ENCODE measurements at regions not wholly inside any gene's neighbourhood (a gene's known extent, or its start where the extent isn't known, plus 50 kb on each side); places are given as distances from the start of the nearest gene placed in this dataset.

DNA sequence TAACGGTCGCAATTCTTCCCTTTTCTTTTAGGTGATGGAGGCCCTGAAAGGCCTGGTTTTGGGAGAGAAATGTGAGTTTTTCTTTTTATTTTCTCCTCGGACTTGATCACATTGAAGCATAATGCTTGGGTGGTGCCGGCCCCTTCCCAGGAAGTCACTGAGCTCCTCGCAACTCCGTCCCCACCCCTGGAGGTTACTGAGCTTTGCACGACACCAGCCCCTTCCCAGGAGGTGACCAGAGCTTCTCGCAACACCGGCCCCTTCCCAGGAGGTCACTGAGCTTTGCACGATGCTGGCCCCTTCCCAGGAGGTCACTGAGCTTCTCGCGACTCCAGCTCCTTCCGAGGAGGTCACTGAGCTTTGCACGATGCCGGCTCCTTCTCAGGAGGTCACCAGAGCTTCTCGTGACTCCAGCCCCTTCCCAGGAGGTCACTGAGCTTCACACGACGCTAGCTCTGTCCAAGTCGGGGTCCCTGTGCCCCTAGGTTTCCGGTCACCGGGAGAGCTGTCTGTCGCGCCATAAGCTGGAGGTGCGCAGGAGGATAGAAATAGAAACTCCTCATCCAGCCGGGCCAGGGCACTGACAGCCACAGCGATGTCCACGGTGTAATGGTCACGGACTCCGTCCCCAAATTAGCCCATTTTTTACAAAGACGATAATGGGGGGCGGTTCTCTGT, 586.4 kb downstream of the BRD1 start:
- H2BK20ac ChIP-seq (ENCODE audit: low read depth, low read length): no peak overlapping the region
- DNase-seq (no peak), ATAC-seq (ENCODE audit: low read depth) (no peak)
- no peaks in the 10 kb centered on the region for H3K4me1 ChIP-seq (ENCODE audit: control insufficient read depth, insufficient read depth, low read length)
- ChIA-PET POLR2A (ENCODE audit: unreplicated experiment) (no interaction called here), CTCF (no interaction called here)
- H2AK5ac ChIP-seq (ENCODE audit: low read depth, low read length): no peak overlapping the region
- no peak overlapping the region for H3K4ac ChIP-seq (ENCODE audit: low read depth, low read length)
- H3K14ac ChIP-seq (replicated peaks; ENCODE audit: low read depth, low read length): no peak overlapping the region
- H3K27me3 ChIP-seq (ENCODE audit: control insufficient read depth, insufficient read depth, low read length): no peaks in the 10 kb centered on the region
- H2AFZ ChIP-seq (replicated peaks; ENCODE audit: low read length, poor library complexity): no peak overlapping the region
- no peaks in the 10 kb centered on the region for H3K79me1 ChIP-seq (ENCODE audit: low read depth in 1 of 2, low read length in 2 of 2)
- no peak overlapping the region for H4K5ac ChIP-seq (ENCODE audit: low read depth, low read length)
- H3K9me3 ChIP-seq (ENCODE audit: control insufficient read depth, insufficient read depth, low read length): peaks cover 67% of the 10 kb centered on the region
- H4K8ac ChIP-seq (ENCODE audit: low read depth in 2 of 2, low read length in 2 of 2): no peak overlapping the region
- no peak overlapping the region for H3K27ac ChIP-seq (ENCODE audit: insufficient read depth, low read length)
- H3K36me3 ChIP-seq (ENCODE audit: control insufficient read depth, insufficient read depth, low read length): no peaks in the 10 kb centered on the region
- intact Hi-C loops (cut with micrococcal nuclease): no loop called here
- no peak overlapping the region for H3K56ac ChIP-seq (ENCODE audit: extremely low read depth, insufficient read depth, low read length)
- no peaks in the 10 kb centered on the region for H3K9me1 ChIP-seq (ENCODE audit: insufficient read depth, low read length)
- BruUV-seq (replicated peaks): no TSS peak
- no peaks in the 10 kb centered on the region for H4K20me1 ChIP-seq (ENCODE audit: insufficient read depth, low read length)
- H3K4me2 ChIP-seq (ENCODE audit: low read depth, low read length): no peak overlapping the region
- H3K23ac ChIP-seq (ENCODE audit: low read depth, low read length): no peak overlapping the region
- H3K9ac ChIP-seq (ENCODE audit: low read depth, low read length): no peak overlapping the region
- no peak overlapping the region for H2BK120ac ChIP-seq (ENCODE audit: low read depth, low read length)
- in situ Hi-C loops (cut with MboI; ENCODE audit: low sequenced_read_pairs): no loop called here
- H2AK9ac ChIP-seq (replicated peaks; ENCODE audit: low read depth, low read length, poor library complexity): no peak overlapping the region
- dilution Hi-C loops (cut with HindIII; ENCODE audit: low sequenced_read_pairs, unreplicated experiment): no loop called here
- no peak overlapping the region for H3K18ac ChIP-seq (ENCODE audit: low read depth, low read length)
- H2BK15ac ChIP-seq (ENCODE audit: low read depth, low read length): no peak overlapping the region
- WGBS, 2 experiments (ENCODE audit: extremely low coverage in 2 of 2, insufficient read length in 1 of 2): 57% methylated on average over 9 of the region's 31 CpGs; no CpG with 5 or more reads in 1 of the 2 experiments
- H4K91ac ChIP-seq (ENCODE audit: insufficient read depth, low read depth, low read length): no peak overlapping the region
- no peak overlapping the region for H2BK5ac ChIP-seq (ENCODE audit: low read depth, low read length, poor library complexity, severe bottlenecking)
- TF ChIP-seq RAD21 (IDR thresholded peaks at IDR 0.05; ENCODE audit: low read length) (no peak), RCOR1 (IDR thresholded peaks at IDR 0.05; ENCODE audit: insufficient replicate concordance, low read length) (no peak), POLR2A (IDR thresholded peaks at IDR 0.05; ENCODE audit: low read depth, low read length) (no peak), SMC3 (IDR thresholded peaks at IDR 0.05; ENCODE audit: low read depth, low read length) (no peak), MAZ (IDR thresholded peaks at IDR 0.05; ENCODE audit: borderline replicate concordance, low read depth, low read length) (no peak), MAFK (IDR thresholded peaks at IDR 0.05; ENCODE audit: low read depth, low read length) (no peak), CHD1 (IDR thresholded peaks at IDR 0.05; ENCODE audit: low read depth, low read length) (no peak)
- TF ChIP-seq, protein P1, sequence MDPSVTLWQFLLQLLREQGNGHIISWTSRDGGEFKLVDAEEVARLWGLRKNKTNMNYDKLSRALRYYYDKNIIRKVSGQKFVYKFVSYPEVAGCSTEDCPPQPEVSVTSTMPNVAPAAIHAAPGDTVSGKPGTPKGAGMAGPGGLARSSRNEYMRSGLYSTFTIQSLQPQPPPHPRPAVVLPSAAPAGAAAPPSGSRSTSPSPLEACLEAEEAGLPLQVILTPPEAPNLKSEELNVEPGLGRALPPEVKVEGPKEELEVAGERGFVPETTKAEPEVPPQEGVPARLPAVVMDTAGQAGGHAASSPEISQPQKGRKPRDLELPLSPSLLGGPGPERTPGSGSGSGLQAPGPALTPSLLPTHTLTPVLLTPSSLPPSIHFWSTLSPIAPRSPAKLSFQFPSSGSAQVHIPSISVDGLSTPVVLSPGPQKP (IDR thresholded peaks at IDR 0.05; ENCODE audit: borderline replicate concordance, low read depth, low read length): no peak
- TF ChIP-seq, protein P2, sequence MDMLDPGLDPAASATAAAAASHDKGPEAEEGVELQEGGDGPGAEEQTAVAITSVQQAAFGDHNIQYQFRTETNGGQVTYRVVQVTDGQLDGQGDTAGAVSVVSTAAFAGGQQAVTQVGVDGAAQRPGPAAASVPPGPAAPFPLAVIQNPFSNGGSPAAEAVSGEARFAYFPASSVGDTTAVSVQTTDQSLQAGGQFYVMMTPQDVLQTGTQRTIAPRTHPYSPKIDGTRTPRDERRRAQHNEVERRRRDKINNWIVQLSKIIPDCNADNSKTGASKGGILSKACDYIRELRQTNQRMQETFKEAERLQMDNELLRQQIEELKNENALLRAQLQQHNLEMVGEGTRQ (IDR thresholded peaks at IDR 0.05; ENCODE audit: low read depth, low read length): no peak
- H3K4me3 ChIP-seq (ENCODE audit: insufficient read depth, low read depth, low read length): no peak overlapping the region

All from IMR-90 (cell line).